Gastroesophageal sphincter (tissue), 4 donors: ENCODE measurements at regions not wholly inside any gene's neighbourhood (a gene's known extent, or its start where the extent isn't known, plus 50 kb on each side); places are given as distances from the start of the nearest gene placed in this dataset.

ENCODE experiments used
- ATAC-seq: fragments of 150-250 bp; one replicate; pipeline ENCODE4 v1.9.1; 2016; ENCODE audit warnings: mild to moderate bottlenecking, moderate library complexity
- H3K27ac ChIP-seq, 4 donors: fragments of 200-600 bp; sonication (generic) in 3 of 4; 1 replicate in 3 of 4; 2 replicates in 1 of 4; pipeline ENCODE4 v1.5.1; 2016 to 2019
- H3K27me3 ChIP-seq: fragments of 200-600 bp; sonication (generic); one replicate; pipeline ENCODE4 v1.5.1; 2019
- H3K36me3 ChIP-seq, 2 donors: fragments of 200-600 bp; sonication (generic); one replicate each; pipeline ENCODE4 v1.5.1; 2019; ENCODE audit warnings: control low read depth in 1 of 2
- H3K4me1 ChIP-seq, 3 donors: fragments of 200-600 bp; sonication (generic); 1 replicate in 2 of 3; 2 replicates in 1 of 3; pipeline ENCODE4 v1.5.1; 2016 to 2019; ENCODE audit warnings: control low read depth in 2 of 3
- H3K4me3 ChIP-seq, 2 donors: fragments of 200-600 bp; sonication (generic); one replicate each; pipeline ENCODE4 v1.5.1; 2019; ENCODE audit warnings: mild to moderate bottlenecking in 1 of 2, moderate library complexity in 1 of 2
- H3K9me3 ChIP-seq, 3 donors: fragments of 200-600 bp; sonication (generic); one replicate each; pipeline ENCODE4 v1.5.1; 2017 to 2019; ENCODE audit warnings: control low read depth in 2 of 3
- EP300 ChIP-seq: sonication (generic); formaldehyde crosslinking; IDR thresholded peaks from one replicate; pipeline ENCODE4 v1.6.1; 2017; ENCODE audit warnings: antibody characterized with exemption, mild to moderate bottlenecking
- POLR2A ChIP-seq, 2 donors: fragments of 450-650 bp; IDR thresholded peaks; one replicate each; pipeline ENCODE4 v1.6.1; 2017; ENCODE audit warnings: antibody characterized with exemption in 2 of 2, mild to moderate bottlenecking in 2 of 2, moderate library complexity in 1 of 2
- POLR2AphosphoS5 ChIP-seq: sonication (generic); formaldehyde crosslinking; IDR thresholded peaks from one replicate; pipeline ENCODE4 v1.6.1; 2017; ENCODE audit warnings: antibody characterized with exemption
- WGBS, 2 donors: methylation state at CpG; one replicate each; pipeline ENCODE4 v1.1.5; 2018; ENCODE audit warnings: low coverage in 1 of 2; 5-methylcytosine and 5-hydroxymethylcytosine counted together
- TF ChIP-seq, protein P1 (sequence below), 4 experiments: fragments of 200-600 bp in 2 of 4; fragments of 450-650 bp in 2 of 4; sonication (generic) in 1 of 4; IDR thresholded peaks; one replicate each; pipeline ENCODE4 v1.5.1; 2017 to 2019; ENCODE audit warnings: antibody characterized with exemption in 4 of 4, mild to moderate bottlenecking in 2 of 4, moderate library complexity in 2 of 4

- no peak overlapping the region for H3K27ac ChIP-seq
- H3K4me1 ChIP-seq: no peaks in the 10 kb centered on the region
- no peaks in the 10 kb centered on the region for H3K27me3 ChIP-seq
- no peak for TF ChIP-seq POLR2A (IDR thresholded peaks at IDR 0.05)
- TF ChIP-seq EP300: no peak
- no peak for TF ChIP-seq POLR2AphosphoS5
- TF ChIP-seq, protein P1, sequence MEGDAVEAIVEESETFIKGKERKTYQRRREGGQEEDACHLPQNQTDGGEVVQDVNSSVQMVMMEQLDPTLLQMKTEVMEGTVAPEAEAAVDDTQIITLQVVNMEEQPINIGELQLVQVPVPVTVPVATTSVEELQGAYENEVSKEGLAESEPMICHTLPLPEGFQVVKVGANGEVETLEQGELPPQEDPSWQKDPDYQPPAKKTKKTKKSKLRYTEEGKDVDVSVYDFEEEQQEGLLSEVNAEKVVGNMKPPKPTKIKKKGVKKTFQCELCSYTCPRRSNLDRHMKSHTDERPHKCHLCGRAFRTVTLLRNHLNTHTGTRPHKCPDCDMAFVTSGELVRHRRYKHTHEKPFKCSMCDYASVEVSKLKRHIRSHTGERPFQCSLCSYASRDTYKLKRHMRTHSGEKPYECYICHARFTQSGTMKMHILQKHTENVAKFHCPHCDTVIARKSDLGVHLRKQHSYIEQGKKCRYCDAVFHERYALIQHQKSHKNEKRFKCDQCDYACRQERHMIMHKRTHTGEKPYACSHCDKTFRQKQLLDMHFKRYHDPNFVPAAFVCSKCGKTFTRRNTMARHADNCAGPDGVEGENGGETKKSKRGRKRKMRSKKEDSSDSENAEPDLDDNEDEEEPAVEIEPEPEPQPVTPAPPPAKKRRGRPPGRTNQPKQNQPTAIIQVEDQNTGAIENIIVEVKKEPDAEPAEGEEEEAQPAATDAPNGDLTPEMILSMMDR (IDR thresholded peaks at IDR 0.05): no peak
- no peak overlapping the region for H3K4me3 ChIP-seq
- no peak for ATAC-seq
- no peaks in the 10 kb centered on the region for H3K9me3 ChIP-seq
- no peaks in the 10 kb centered on the region for H3K36me3 ChIP-seq
These were observed 680.3 kb downstream of the PLA2G4A start for GRCh38 chr1:187509091-187509490.

DNA sequence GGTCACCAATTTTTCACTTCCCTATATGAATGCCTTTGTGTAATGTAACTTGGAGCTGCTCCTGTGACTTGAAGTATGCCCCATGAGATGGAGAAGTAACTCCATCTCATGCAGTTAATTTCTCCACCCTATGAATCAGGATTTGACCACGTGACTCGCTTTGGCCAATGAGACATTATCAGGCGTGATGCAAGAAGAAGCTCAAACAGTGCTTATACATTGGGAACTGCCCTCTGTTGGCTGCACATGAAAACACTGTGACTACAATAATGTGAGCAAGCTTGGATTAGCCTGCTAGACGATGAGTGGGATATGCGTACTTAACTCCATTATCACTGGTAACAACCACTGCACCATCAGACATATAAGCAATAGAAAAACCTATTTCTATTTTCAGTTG lies 684.4 kb downstream of the PLA2G4A start:
- ATAC-seq: no peak
- 75% methylated on average over 5 of the region's 5 CpGs for WGBS, 2 donors
- Histone ChIP-seq H3K27me3 (no peaks in the 10 kb centered on the region), H3K4me1 (no peaks in the 10 kb centered on the region), H3K36me3 (no peaks in the 10 kb centered on the region), H3K27ac (no peak overlapping the region), H3K4me3 (no peak overlapping the region), H3K9me3 (no peaks in the 10 kb centered on the region)
- TF ChIP-seq, protein P1 (IDR thresholded peaks at IDR 0.05): no peak
- TF ChIP-seq EP300: no peak
- TF ChIP-seq POLR2A (IDR thresholded peaks at IDR 0.05): no peak
- no peak for TF ChIP-seq POLR2AphosphoS5

DNA sequence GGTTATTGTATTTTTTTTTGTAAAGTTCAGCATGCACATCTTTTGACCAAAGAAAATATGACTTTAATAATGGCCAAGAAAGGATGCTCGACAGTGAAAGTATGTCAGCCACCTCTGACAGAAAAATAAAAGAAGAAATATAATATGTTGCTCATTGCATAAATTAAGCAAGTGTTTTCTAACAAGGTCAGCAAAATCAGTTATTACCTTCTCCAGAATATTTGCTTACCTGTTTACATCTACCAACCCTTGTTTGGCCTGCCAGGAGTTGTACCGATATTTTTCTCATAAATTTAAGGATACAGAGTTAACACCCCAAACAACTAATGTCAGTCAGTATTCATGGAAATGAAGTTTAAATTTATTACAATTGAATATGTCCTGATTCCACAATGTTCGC lies 685.4 kb downstream of the PLA2G4A start:
- TF ChIP-seq POLR2A (IDR thresholded peaks at IDR 0.05): no peak
- no peak for TF ChIP-seq POLR2AphosphoS5
- TF ChIP-seq, protein P1 (IDR thresholded peaks at IDR 0.05): no peak
- WGBS, 2 donors: 94 to 100% methylated on average over 3 of the region's 3 CpGs
- no peaks in the 10 kb centered on the region for H3K27me3 ChIP-seq

DNA sequence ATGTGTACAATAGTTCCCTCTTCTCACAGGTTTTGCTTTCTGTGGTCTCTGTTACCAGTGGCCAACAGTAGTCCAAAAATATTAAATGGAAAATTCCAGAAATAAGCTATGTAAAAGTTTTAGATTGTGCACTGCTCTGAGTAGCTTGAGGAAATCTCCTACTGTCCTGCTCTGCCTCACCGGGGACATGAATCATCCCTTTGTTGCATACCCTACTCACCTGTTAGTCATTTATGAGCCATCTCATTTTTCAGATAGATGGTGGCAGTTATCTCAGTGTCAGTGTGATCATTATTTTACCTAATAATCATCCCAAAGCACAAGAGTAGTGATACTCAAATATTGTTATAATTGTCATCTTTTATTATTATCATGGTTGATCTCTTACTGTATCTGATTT lies 688.1 kb downstream of the PLA2G4A start:
- H3K4me1 ChIP-seq: no peaks in the 10 kb centered on the region
- H3K9me3 ChIP-seq: no peaks in the 10 kb centered on the region
- no peaks in the 10 kb centered on the region for H3K36me3 ChIP-seq
- no peaks in the 10 kb centered on the region for H3K27me3 ChIP-seq
- TF ChIP-seq EP300 (no peak), POLR2A (IDR thresholded peaks at IDR 0.05) (no peak), POLR2AphosphoS5 (no peak)
- TF ChIP-seq, protein P1 (IDR thresholded peaks at IDR 0.05): no peak
- H3K4me3 ChIP-seq: no peak overlapping the region
- 38% methylated on average over 1 of the region's 1 CpG; no CpG with 5 or more reads in 1 of the 2 donors for WGBS, 2 donors
- no peak overlapping the region for H3K27ac ChIP-seq
- no peak for ATAC-seq

More for the DNA sequence above, 685.4 kb downstream of the PLA2G4A start:
- H3K9me3 ChIP-seq: no peaks in the 10 kb centered on the region
- no peak overlapping the region for H3K4me3 ChIP-seq
- ATAC-seq: no peak
- H3K4me1 ChIP-seq: no peaks in the 10 kb centered on the region
- H3K36me3 ChIP-seq: no peaks in the 10 kb centered on the region
- no peak overlapping the region for H3K27ac ChIP-seq

- Histone ChIP-seq H3K36me3 (no peaks in the 10 kb centered on the region), H3K4me3 (no peak overlapping the region), H3K4me1 (no peaks in the 10 kb centered on the region), H3K9me3 (no peaks in the 10 kb centered on the region), H3K27ac (no peak overlapping the region), H3K27me3 (no peaks in the 10 kb centered on the region)
- TF ChIP-seq, protein P1 (IDR thresholded peaks at IDR 0.05): no peak
- TF ChIP-seq EP300 (no peak), POLR2AphosphoS5 (no peak), POLR2A (IDR thresholded peaks at IDR 0.05) (no peak)
- 91 to 100% methylated on average over 1 of the region's 1 CpG for WGBS, 2 donors
- ATAC-seq: no peak
These were observed 688.8 kb downstream of the PLA2G4A start for GRCh38 chr1:187517546-187517945.
